ENCODE measurements at regions not wholly inside any gene's neighbourhood (a gene's known extent, or its start where the extent isn't known, plus 50 kb on each side); places are given as distances from the start of the nearest gene placed in this dataset.

DNA sequence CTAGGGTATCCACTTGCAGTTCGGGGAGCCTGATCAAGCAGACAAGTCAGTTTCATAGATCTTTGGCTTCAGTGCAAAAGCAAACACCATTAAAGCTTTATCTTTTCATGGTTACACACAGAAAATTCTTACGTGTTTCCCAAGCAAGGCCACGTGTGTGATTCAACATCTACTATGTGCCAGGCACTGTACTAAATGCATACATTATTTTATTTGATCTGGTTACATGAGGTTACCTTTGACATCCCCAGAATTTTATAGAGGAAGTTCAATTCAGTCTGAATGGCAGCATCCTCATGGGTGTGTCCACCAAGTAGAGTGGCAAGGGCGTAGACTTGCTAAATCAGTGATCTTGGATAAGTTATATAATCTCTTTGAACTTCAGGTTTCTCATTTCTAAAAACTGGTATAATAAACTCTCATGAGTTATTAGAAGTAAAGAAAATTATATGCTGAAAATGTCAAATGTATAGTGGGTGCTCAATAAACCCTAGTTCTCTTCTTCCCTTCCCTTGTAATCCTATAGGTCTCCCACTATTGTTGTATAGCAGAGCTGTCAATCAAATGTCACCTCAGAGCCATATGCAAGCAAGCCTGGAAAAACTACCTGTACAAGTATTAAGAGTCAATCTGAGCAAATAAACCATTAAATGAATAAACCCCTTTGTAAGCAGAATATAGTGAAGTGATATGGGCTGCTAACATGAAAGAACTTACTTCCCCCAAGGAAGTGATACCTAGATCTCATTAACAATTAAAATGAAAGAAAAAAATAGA, 50.3 kb upstream of the TMX1 start:
- Mint-ChIP-seq H3K27ac (no peak overlapping the region), H3K9me3 (no peaks in the 10 kb centered on the region), H3K27me3 (ENCODE audit: low read depth in 2 of 2) (no peaks in the 10 kb centered on the region), H3K4me3 (no peak overlapping the region), H3K4me1 (no peaks in the 10 kb centered on the region), H3K36me3 (no peaks in the 10 kb centered on the region)
- no peaks in the 10 kb centered on the region for H3K4me1 ChIP-seq (ENCODE audit: control insufficient read depth, insufficient read depth, low read length)
- DNase-seq (no peak), ATAC-seq (no peak)
- TF ChIP-seq CTCF (IDR thresholded peaks at IDR 0.05): no peak
- H3K36me3 ChIP-seq (ENCODE audit: control insufficient read depth, insufficient read depth, low read length): no peaks in the 10 kb centered on the region
- no peak overlapping the region for H3K4me3 ChIP-seq (ENCODE audit: low read length)
- intact Hi-C loops (cut with micrococcal nuclease): no loop called here
- no peak overlapping the region for H3K27ac ChIP-seq (ENCODE audit: low read length)
- no peaks in the 10 kb centered on the region for H3K9me3 ChIP-seq (ENCODE audit: control insufficient read depth, insufficient read depth, low read length)
- WGBS (ENCODE audit: insufficient coverage): 96% methylated on average over 4 of the region's 4 CpGs
- H3K27me3 ChIP-seq (ENCODE audit: control insufficient read depth, insufficient read depth, low read length): no peaks in the 10 kb centered on the region
